NB4 (cell line): ENCODE measurements at regions not wholly inside any gene's neighbourhood (a gene's known extent, or its start where the extent isn't known, plus 50 kb on each side); places are given as distances from the start of the nearest gene placed in this dataset.
A peak's percentile ranks its signal among the peaks of the same experiment; 100 is the strongest.

Source experiments
- DNase-seq: peaks from one replicate; pipeline ENCODE4 v3.0.0; 2010; ENCODE audit warnings: low read depth
- H3K4me3 ChIP-seq: one replicate; pipeline ENCODE4 v1.5.1; 2011; ENCODE audit warnings: mild to moderate bottlenecking, low read depth, low read length, moderate library complexity
- MYC ChIP-seq: IDR thresholded peaks from 2 replicates; pipeline ENCODE4 v1.6.1; 2011; ENCODE audit warnings: low read depth, low read length
- POLR2A ChIP-seq: IDR thresholded peaks from 2 replicates; pipeline ENCODE4 v1.6.1; 2011; ENCODE audit warnings: mild to moderate bottlenecking; ENCODE audit not compliant: insufficient read length; ENCODE audit errors: extremely low read depth
- TF ChIP-seq, protein P1 (sequence below): IDR thresholded peaks from one replicate; pipeline ENCODE4 v1.5.1; 2012; ENCODE audit warnings: low read depth, low read length
- TF ChIP-seq, protein P2 (sequence below): IDR thresholded peaks from 2 replicates; pipeline ENCODE4 v1.6.1; 2011; ENCODE audit warnings: low read depth, low read length

DNA sequence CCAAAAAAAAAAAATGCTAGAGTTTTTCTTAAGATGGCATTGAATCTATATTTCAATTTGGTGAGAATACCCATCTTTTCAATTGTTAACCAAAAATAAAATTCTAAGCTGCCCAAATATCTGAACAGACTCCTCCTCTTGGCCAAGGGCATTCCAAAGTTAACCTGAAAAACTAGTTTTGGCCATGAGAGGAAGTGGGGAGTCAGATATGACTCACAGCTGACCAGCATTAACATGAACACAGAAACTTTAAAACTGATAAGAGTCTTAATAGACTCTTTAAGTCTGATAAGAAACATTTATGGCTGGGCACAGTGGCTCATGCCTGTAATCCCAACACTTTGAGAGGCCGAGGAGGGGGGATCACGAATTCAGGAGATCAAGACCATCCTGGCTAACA lies 171.3 kb downstream of the FAXC start:
- H3K4me3 ChIP-seq, result no peak overlapping the region
- TF ChIP-seq MYC (no peak), POLR2A (no peak)
- TF ChIP-seq, protein P1, sequence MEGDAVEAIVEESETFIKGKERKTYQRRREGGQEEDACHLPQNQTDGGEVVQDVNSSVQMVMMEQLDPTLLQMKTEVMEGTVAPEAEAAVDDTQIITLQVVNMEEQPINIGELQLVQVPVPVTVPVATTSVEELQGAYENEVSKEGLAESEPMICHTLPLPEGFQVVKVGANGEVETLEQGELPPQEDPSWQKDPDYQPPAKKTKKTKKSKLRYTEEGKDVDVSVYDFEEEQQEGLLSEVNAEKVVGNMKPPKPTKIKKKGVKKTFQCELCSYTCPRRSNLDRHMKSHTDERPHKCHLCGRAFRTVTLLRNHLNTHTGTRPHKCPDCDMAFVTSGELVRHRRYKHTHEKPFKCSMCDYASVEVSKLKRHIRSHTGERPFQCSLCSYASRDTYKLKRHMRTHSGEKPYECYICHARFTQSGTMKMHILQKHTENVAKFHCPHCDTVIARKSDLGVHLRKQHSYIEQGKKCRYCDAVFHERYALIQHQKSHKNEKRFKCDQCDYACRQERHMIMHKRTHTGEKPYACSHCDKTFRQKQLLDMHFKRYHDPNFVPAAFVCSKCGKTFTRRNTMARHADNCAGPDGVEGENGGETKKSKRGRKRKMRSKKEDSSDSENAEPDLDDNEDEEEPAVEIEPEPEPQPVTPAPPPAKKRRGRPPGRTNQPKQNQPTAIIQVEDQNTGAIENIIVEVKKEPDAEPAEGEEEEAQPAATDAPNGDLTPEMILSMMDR, result no peak
- TF ChIP-seq, protein P2, sequence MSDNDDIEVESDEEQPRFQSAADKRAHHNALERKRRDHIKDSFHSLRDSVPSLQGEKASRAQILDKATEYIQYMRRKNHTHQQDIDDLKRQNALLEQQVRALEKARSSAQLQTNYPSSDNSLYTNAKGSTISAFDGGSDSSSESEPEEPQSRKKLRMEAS, result no peak
- no peak for DNase-seq

DNA sequence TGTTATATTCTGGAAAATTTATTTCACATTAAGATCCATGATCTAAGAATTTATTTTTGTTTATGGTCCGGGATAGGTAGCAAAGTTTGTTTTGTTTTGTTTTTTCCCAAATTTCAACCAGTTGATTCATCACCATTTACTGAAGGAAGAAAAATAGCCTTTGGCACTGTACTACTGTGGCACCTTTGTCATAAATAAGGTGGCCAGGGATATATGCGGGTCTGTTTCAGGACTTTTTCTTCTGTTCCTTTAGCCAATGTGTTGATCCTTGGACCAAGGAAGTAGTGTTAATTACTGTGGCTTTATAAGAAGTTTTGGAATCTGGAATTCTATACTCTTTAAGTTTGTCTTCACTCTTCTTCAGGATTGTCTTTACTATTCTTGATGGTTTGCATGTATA lies 171.7 kb downstream of the FAXC start:
- TF ChIP-seq POLR2A, result no peak
- TF ChIP-seq, protein P2, result no peak
- no peak for TF ChIP-seq MYC
- TF ChIP-seq, protein P1, result no peak
- H3K4me3 ChIP-seq, result no peak overlapping the region
- DNase-seq, result no peak

DNA sequence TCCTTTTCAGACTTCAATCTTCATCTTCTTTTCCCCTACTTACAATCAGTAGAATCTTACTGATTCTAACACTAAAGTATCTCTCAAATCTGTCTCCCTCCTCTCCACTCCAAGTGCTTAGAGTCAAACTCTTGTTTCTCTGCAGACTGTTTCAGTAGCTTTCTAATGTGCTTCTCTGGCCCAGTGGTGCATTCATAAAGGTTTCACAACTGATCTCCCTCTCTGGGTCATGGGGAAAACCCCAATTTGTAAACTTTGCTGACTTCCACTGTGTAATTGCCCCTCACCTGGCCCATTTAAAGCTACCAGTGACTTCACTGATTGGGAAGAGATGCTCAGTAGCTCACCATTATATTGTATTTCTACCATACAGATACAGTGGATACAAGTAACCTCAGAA lies 183.6 kb downstream of the FAXC start:
- H3K4me3 ChIP-seq, result no peak overlapping the region
- TF ChIP-seq MYC, result no peak
- TF ChIP-seq, protein P1, result no peak
- no peak for TF ChIP-seq POLR2A
- TF ChIP-seq, protein P2, result no peak
- DNase-seq, result no peak

DNA sequence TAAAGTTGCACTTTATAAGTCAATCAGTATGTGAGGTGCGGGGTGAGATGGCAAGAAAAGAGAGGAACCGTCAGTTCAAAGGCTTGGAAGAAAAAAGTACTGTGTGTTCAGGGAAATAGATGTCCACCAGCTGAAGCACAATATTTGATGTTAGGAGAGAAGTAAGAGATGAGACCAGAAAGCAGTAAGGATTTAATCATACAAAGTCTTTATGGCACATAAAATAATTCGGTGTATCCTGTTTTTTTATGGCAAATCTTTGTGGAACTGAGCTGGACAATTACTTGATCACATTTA lies 197.2 kb downstream of the FAXC start:
- DNase-seq, result no peak
- H3K4me3 ChIP-seq, result no peak overlapping the region
- TF ChIP-seq MYC (no peak), POLR2A (no peak)
- TF ChIP-seq, protein P1, result no peak
- TF ChIP-seq, protein P2, result no peak

DNA sequence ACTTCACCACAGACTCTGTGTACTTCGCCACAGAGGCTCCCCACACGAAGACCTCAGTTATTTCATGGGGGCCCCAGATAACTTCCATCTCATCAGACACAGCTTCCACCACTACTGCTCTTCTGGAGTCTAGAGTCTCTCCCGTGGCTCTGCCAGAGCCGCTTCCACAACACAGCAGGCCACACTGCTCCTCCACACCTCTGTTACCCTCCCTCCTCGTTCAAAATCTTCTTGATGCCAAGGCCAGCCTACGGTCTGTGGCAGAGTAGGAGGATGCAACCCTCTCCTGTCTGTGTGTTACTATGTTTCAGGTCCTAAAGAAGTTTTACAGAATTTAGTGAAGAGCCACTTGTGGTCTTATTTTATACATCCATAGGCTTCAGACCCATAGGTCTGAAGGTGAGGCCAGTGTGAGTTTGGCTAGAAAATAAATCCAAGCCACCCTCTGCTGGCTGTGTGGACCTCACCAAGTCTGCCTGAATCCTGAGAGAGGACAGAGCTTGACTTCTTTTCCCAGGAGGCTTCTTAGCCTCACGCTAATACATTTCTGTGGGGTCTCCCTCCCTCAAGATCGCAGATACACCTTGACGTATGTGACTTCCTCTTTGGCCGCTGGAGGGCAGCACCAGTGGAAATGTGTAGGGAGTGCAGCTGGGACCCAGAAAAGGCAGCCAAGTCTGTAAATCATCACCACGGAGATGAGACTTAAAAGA lies 197.7 kb downstream of the FAXC start:
- peak; percentile 49 for DNase-seq
- TF ChIP-seq, protein P1, result peak; percentile 90
- TF ChIP-seq MYC (no peak), POLR2A (no peak)
- TF ChIP-seq, protein P2, result no peak
- no peak overlapping the region for H3K4me3 ChIP-seq

DNA sequence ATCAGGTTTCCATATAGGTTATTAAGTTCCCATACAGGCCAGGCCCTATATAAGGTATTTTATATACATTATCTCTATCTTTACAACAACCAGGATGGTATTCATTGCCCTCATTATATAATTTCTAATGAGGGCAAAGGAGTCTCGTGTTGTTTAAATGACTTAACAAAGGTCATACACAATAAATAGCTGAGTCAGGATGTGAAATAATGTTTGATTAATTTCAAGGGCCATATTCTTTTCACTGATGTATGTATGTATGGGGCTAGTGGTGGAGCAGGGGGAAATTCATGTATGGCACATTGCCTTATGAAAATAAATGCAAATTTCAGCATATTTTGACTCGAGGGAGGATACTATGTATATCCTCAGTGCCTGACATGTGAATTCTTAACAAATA lies 200.7 kb downstream of the FAXC start:
- H3K4me3 ChIP-seq, result no peak overlapping the region
- TF ChIP-seq, protein P2, result no peak
- TF ChIP-seq, protein P1, result no peak
- TF ChIP-seq MYC (no peak), POLR2A (no peak)
- no peak for DNase-seq
